MCF 10A (cell line): ENCODE measurements at regions not wholly inside any gene's neighbourhood (a gene's known extent, or its start where the extent isn't known, plus 50 kb on each side); places are given as distances from the start of the nearest gene placed in this dataset.

Experiments used
- BruUV-seq: library from RNA; stranded (reverse); fragments of 400-500 nt; replicated peaks from 2 replicates; lab custom pipeline; 2021; lab: Mats Ljungman, UMichigan
- CTCF ChIA-PET: fragments of 300-600 bp; sonication (Branson Sonifier 250); formaldehyde crosslinking; extraction: SDS; loops from one replicate; lab custom pipeline; 2021; ENCODE audit warnings: antibody characterized with exemption, inconsistent platforms; lab: Yijun Ruan, JAX
- POLR2A ChIA-PET: fragments of 300-600, 350-650 bp; sonication (Branson Sonifier 250); formaldehyde crosslinking; extraction: SDS; loops from one replicate; lab custom pipeline; 2020; ENCODE audit warnings: antibody characterized with exemption, inconsistent platforms; lab: Yijun Ruan, JAX
- DNase-seq: peaks from one replicate; pipeline ENCODE4 v3.0.0-alpha.2; 2018; ENCODE audit not compliant: unreplicated experiment
- H3K27ac Mint-ChIP-seq: one replicate; pipeline ENCODE4 v1.8.0; 2022; ENCODE audit warnings: mild to moderate bottlenecking, low read depth, mixed read lengths; ENCODE audit not compliant: unreplicated experiment
- H3K27me3 Mint-ChIP-seq: one replicate; pipeline ENCODE4 v1.8.0; 2022; ENCODE audit warnings: mixed read lengths; ENCODE audit not compliant: insufficient read depth, unreplicated experiment
- H3K36me3 Mint-ChIP-seq: one replicate; pipeline ENCODE4 v1.8.0; 2022; ENCODE audit warnings: mild to moderate bottlenecking, moderate library complexity, mixed read lengths; ENCODE audit not compliant: insufficient read depth, unreplicated experiment
- H3K4me1 Mint-ChIP-seq: one replicate; pipeline ENCODE4 v1.8.0; 2022; ENCODE audit warnings: mixed read lengths; ENCODE audit not compliant: insufficient read depth, unreplicated experiment
- H3K4me3 Mint-ChIP-seq: one replicate; pipeline ENCODE4 v1.8.0; 2022; ENCODE audit warnings: mild to moderate bottlenecking, moderate library complexity, mixed read lengths; ENCODE audit not compliant: unreplicated experiment
- H3K9me3 Mint-ChIP-seq: one replicate; pipeline ENCODE4 v1.8.0; 2022; ENCODE audit warnings: mixed read lengths; ENCODE audit not compliant: unreplicated experiment
- intact Hi-C: fragments of 100-400 bp; cut with micrococcal nuclease; formaldehyde crosslinking; loops from 2 replicates; pipeline ENCODE4 v1.14.1; 2022
- TF ChIP-seq, protein P1 (sequence below): fragments of 200-600 bp; IDR thresholded peaks from one replicate; pipeline ENCODE4 v1.8.0; 2022; ENCODE audit warnings: antibody characterized with exemption, mild to moderate bottlenecking; ENCODE audit not compliant: unreplicated experiment

GRCh38 chr16:73546341-73546845, 498.5 kb upstream of the ZFHX3 start:
- ChIA-PET CTCF (interaction anchor here (0.6 to 1.0 kb wide), 2 partner anchors 18 to 609 kb away, joined by 3 to 4 read pairs; no protein-coding TSS in a partner anchor), POLR2A (interaction anchor here (0.7 kb wide), 1 partner anchor 1185 kb away, joined by 3 read pairs; no protein-coding TSS in a partner anchor)
- TF ChIP-seq, protein P1, sequence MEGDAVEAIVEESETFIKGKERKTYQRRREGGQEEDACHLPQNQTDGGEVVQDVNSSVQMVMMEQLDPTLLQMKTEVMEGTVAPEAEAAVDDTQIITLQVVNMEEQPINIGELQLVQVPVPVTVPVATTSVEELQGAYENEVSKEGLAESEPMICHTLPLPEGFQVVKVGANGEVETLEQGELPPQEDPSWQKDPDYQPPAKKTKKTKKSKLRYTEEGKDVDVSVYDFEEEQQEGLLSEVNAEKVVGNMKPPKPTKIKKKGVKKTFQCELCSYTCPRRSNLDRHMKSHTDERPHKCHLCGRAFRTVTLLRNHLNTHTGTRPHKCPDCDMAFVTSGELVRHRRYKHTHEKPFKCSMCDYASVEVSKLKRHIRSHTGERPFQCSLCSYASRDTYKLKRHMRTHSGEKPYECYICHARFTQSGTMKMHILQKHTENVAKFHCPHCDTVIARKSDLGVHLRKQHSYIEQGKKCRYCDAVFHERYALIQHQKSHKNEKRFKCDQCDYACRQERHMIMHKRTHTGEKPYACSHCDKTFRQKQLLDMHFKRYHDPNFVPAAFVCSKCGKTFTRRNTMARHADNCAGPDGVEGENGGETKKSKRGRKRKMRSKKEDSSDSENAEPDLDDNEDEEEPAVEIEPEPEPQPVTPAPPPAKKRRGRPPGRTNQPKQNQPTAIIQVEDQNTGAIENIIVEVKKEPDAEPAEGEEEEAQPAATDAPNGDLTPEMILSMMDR: no peak
- H3K27ac Mint-ChIP-seq: no peak overlapping the region
- no peaks in the 10 kb centered on the region for H3K4me1 Mint-ChIP-seq
- H3K36me3 Mint-ChIP-seq: no peaks in the 10 kb centered on the region
- intact Hi-C loops: no loop called here
- no peaks in the 10 kb centered on the region for H3K9me3 Mint-ChIP-seq
- peaks cover 94% of the 10 kb centered on the region for H3K27me3 Mint-ChIP-seq
- no peak for DNase-seq
- no peak overlapping the region for H3K4me3 Mint-ChIP-seq
- no TSS peak for BruUV-seq

DNA sequence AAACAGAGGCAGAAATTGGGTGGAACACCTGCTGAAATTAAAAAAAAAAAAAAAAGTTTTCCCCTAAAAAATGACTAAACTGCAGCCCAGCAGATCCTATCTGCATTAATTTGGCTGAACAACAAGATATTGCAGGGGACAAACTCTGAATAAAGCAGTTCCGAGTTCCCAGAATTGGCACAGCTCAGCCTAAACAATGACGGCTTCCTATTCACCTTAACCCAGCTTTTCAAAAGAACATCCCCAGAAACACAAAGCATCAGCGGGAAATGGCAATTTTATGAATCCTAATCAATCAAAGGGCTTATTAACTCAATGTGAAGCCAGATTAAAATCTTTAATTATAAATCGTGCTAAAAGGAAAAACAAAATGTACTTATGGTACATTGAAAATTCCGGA, 497.8 kb upstream of the ZFHX3 start:
- H3K9me3 Mint-ChIP-seq: no peaks in the 10 kb centered on the region
- no peaks in the 10 kb centered on the region for H3K4me1 Mint-ChIP-seq
- CTCF ChIA-PET: interaction anchor here (0.6 to 1.0 kb wide), 2 partner anchors 19 to 609 kb away, joined by 3 to 4 read pairs; no protein-coding TSS in a partner anchor
- intact Hi-C loops: no loop called here
- TF ChIP-seq, protein P1: no peak
- H3K27ac Mint-ChIP-seq: no peak overlapping the region
- no peaks in the 10 kb centered on the region for H3K36me3 Mint-ChIP-seq
- POLR2A ChIA-PET: interaction anchor here (0.7 kb wide), 1 partner anchor 1186 kb away, joined by 3 read pairs; no protein-coding TSS in a partner anchor
- H3K4me3 Mint-ChIP-seq: no peak overlapping the region
- no peak for DNase-seq
- H3K27me3 Mint-ChIP-seq: peaks cover 89% of the 10 kb centered on the region
- BruUV-seq: no TSS peak

- intact Hi-C loops: no loop called here
- no TSS peak for BruUV-seq
- peaks cover 89% of the 10 kb centered on the region for H3K27me3 Mint-ChIP-seq
- TF ChIP-seq, protein P1: no peak
- POLR2A ChIA-PET: no interaction called here
- DNase-seq: no peak
- CTCF ChIA-PET: interaction anchor here (0.8 kb wide), 1 partner anchor 11 kb away, joined by 5 read pairs; no protein-coding TSS in a partner anchor
- H3K36me3 Mint-ChIP-seq: no peaks in the 10 kb centered on the region
- no peak overlapping the region for H3K4me3 Mint-ChIP-seq
- no peaks in the 10 kb centered on the region for H3K4me1 Mint-ChIP-seq
- no peak overlapping the region for H3K27ac Mint-ChIP-seq
- no peaks in the 10 kb centered on the region for H3K9me3 Mint-ChIP-seq
Measured at GRCh38 chr16:73545290-73545689, 497.4 kb upstream of the ZFHX3 start.

DNA sequence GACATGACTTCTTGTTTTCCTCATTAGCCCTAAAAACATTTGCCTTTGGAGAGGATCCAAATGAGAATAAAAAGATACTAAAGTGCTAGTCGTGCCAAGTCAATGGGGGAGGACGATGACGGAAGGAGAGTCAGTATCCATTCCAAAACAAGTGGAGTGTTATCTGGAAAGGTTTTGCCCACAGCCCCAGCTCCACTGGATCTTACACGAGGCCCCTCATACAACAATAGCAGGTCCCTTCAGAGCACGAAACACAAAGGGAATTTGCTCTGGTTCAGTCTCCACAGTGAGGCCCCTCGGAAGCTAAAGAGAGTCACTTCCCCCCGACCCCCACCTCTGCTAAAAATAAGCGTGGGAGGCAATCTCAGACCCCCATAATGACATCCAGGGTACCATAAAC, 496.9 kb upstream of the ZFHX3 start:
- Mint-ChIP-seq H3K36me3 (no peaks in the 10 kb centered on the region), H3K4me1 (no peaks in the 10 kb centered on the region), H3K27ac (no peak overlapping the region), H3K27me3 (peaks cover 89% of the 10 kb centered on the region), H3K9me3 (no peaks in the 10 kb centered on the region), H3K4me3 (no peak overlapping the region)
- ChIA-PET POLR2A (no interaction called here), CTCF (interaction anchor here (0.5 to 0.8 kb wide), 3 partner anchors 11 to 680 kb away, joined by 3 to 5 read pairs (median 3); no protein-coding TSS in a partner anchor)
- TF ChIP-seq, protein P1: no peak
- BruUV-seq: no TSS peak
- no peak for DNase-seq
- intact Hi-C loops: no loop called here
